Effector CD8-positive, alpha-beta T cell (primary cell): ENCODE measurements at regions not wholly inside any gene's neighbourhood (a gene's known extent, or its start where the extent isn't known, plus 50 kb on each side); places are given as distances from the start of the nearest gene placed in this dataset.
"Not testable (repeated sequence)": the region's sequence is repeated elsewhere in the genome, so short reads cannot be mapped to it uniquely, and the experiment has no call there.

Experiments
- DNase-seq: peaks from one replicate; lab custom pipeline; 2025; lab: John Stamatoyannopoulos, UW

DNA sequence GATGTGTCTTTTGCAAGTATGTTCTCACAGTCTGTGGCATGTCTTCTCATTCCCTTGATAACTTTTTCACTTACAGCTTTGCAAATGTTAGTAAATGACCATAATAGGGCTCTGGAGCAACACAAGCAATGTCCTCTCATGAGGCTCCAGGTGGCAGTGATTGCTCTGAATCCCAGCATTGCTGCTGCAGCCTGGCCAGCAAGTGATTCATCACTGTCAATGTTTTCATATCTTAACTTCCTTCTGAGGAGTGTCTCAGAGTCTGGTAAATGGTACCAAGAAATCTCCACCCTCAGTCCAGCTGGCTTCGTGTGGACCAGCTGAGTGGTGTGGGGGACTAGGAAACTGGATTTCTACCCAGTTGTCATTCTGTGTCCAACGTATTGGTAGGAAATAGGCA is 139.6 kb downstream of the MYLK4 start:
- DNase-seq, result no peak

DNA sequence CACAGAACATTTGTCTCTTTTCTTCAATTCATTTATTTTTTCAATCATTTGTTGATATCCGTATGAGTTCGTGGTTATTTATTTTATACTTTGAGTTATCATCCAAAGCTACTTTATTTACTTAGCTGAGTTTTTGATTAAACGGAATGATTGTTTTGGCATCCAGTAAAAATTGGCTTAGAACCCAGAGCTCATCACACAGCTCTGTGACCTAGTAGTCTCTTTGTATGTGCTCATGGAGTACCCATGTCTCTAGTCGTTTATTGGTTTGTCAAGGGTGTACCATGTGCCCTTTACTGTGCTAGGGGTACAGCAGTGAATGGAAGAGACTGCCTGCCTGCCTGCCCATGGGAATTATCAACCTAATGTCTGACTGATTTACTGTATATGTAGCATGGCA is 142.2 kb downstream of the MYLK4 start:
- DNase-seq, result no peak

DNA sequence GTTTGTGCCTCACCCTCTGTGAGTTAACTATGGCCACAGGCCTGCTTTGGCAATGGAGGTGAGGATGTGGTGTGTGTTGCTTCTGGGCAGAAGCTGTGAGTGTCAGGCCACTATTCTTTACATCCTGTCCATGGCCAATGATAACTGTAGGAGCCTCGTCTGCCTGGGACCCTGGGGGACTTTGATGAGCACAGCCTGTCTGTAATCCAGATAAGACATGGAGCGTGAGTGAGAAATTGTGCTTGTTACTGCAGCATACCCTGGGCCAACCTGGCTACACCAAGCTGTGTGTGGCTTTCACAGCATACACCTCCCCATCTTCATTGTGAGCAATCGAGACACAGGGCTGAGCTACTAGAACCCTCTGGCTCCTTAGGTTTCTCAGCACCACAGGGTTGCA is 150.4 kb downstream of the MYLK4 start:
- DNase-seq, result no peak

DNA sequence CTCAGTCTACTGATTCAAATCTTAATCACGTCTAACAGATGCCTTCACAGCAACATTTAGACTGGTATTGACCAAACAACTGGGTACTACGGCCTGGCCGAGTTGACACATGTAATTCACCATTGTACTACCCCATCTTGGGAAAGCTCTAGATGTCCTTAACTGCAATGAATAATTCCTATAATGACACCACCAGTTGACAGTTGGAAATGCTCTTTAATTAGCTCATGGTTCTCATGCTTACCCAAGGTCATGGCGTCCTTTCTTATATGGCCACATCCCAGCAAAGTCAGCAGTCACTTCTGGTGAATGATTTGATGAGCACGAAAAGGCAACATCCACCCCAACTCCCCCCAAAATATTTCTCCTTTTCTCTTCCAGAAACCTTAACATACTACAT is 150.9 kb downstream of the MYLK4 start:
- DNase-seq, result no peak

DNA sequence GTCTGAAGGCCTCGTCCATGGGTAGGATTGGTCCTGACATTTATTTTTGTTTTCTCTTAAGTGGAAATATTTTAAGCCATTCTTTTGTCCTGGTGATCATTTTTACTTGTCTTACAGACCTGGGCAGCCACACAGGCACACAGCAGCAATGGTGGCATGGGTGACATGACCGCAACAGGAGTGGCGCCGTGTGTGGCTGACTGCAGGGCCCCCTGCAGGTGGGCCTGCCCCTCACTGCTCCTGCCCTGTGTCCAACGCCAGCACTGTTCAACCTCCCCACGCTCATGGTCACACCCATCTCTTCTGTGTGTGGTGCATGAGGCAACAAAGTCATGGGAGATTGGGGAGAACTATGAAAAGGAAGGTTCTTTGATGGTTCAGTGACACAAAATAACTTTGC is 151.9 kb downstream of the MYLK4 start:
- DNase-seq, result no peak

DNA sequence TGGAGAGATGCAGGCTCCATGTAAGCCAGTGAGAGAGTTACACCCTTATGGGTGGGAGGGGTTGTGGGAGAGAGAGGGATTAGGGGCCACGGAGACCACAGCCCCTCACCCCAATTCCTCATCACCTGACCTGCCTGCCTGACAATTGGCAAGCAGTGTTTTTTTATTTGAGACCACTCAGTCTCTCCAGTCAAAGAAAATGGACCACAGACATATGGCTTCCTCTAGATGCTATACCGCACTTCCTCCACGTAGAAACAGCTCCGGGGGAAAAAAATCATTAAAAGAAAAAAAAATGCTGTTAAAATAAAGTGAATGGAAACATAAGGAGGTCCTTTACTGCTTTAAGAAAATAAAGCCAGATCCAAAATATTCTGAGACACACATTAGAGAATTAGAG is 152.7 kb downstream of the MYLK4 start:
- no peak for DNase-seq

DNA sequence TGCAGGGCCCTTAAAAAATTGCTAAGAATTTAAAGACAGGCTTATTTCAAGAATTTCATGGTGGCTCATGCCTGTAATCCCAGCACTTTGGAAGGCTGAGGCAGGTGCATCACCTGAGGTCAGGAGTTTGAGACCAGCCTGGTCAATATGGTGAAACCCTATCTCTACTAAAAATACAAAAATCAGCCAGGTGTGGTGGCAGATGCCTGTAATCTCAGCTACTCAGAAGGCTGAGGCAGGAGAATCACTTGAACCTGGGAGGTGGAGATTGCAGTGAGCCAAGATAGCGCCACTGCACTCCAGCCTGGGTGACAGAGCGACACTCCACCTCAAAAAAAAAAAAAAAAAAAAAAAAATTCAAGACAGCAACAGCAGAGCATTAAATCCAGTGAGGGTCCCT is 153.3 kb downstream of the MYLK4 start:
- not testable (repeated sequence) for DNase-seq

DNA sequence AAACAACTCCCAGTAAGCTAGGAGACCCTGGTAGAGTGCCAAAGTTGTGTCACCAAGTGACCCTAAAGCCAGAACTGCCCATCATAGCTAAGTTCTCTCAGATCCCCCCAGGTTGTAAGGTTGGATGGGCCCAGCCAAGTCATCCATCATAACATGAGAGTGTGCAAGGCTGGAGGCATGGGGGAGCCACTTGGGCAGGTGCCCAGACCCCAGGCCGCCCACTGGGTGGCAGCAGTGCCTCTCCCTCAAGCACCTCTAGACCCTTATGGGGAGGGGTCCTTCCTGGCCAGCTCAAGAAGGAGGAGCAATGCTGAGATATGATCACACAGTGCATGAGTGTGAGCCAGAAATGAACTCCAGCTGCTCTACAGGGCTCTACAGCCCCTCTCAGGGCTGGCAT is 154.5 kb downstream of the MYLK4 start:
- DNase-seq, result no peak

DNA sequence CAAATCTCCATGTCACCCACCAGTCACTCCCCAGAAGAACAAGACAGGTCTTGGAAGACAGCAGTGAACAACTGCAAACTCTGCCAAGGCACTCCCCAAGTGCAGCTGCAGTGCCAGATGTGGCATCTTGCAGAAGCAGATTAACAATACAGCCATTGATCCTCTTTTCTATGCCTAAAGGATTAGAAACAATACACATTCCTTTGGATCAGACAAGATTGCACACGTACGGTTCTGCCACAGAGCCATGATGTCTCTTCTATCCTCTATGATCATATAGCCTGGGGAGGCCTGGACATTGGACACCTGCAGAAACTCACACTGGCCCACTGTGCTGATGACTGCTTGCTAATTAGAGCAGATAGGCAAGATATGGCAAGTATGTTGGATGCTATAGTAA is 155.9 kb downstream of the MYLK4 start:
- DNase-seq, result no peak

DNA sequence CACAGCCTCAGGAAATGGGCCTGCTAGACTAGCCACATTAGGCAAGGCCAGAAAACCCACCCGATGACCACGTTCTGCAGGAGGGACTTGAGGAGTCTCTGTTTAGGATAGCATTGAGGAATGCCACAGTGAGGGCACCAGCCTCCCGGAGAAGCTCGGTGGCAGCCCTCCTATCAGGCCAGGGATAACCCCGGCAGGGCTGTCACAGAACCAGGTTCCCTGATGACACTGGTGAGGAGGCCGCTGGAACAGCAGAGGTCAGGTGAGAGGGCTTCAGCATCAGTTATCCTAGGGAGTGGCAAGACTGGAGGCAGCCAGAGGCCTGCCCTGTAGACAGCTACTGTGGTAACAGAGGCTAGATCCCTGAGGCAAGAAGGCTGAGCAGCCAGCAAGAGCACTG is 157.6 kb downstream of the MYLK4 start:
- no peak for DNase-seq

DNA sequence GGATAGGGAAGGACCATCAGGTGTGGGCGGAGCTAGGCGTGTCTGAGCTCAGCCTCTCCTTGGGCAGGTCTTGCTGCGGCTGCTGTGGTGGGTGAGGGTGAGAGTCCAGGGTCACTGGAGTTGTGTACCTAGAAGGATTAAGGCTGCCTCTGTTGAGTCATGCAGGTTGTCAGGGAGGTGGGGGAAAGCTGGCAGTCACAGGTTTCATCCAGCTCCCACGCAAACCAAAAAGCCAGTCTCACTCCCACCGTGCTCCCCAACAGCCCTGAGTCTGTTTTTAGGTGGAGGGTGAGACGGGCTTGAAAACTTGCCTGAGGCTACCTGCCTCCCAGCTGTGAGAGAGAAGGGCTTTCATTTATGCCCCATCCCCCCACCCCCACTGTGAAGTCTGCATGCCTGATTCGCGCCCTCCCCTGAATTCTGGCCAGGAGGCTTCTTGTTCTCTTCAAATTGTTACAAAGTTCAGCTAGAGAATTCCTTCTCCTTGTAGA is 161.5 kb downstream of the MYLK4 start:
- DNase-seq, result no peak

DNA sequence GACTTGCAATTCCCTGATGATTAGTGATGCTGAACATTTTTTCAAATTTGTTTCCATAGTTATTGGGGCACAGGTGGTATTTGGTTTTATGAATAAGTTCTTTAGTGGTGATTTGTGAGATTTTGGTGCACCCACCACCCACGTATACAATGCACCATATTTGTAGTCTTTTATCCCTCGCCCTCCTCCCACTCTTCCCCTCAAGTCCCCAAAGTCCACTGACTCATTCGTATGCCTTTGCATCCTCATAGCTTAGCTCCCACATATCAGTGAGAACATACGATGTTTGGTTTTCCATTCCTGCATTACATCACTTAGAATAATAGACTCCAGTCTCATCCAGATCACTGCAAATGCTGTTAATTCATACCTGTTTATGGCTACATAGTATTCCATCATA is 167.3 kb downstream of the MYLK4 start:
- no peak for DNase-seq

DNA sequence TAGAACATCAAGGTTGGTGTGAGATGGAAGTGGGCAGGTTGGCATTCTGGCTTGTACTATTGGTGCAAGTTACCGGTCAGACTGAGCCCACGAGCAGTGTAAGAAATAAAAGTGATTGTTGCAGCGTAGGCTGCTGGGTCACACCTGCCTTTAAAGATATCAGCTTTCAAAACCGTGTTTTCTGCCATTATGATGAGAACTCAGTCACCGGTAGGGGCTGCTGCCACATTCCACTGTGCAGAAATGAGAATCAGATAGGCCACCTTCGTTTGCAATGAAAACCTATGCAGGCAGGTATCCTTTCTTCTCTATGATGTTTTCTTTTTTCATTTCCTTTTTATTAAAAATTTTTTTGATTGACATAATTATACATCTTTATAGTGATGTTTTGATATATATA is 168.5 kb downstream of the MYLK4 start:
- DNase-seq, result no peak

DNA sequence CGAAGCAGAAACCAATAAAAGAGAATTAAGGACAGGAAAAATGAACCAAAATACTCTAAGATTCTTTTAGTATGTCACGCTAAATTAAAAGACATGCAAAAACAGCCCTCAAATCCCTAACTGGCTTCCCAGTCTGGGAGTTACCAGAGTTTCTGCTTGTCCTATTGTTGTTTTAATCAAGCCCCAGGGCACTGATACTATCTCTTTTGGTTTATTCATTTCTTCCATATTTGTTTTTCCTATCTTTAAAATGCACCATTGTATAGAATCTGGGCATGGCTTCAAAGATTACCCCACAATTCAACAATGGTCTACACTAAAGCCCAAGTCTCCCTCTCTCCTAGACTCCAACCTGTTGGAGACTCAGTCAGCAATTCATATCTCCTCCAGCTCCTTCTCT is 169.1 kb downstream of the MYLK4 start:
- no peak for DNase-seq

DNA sequence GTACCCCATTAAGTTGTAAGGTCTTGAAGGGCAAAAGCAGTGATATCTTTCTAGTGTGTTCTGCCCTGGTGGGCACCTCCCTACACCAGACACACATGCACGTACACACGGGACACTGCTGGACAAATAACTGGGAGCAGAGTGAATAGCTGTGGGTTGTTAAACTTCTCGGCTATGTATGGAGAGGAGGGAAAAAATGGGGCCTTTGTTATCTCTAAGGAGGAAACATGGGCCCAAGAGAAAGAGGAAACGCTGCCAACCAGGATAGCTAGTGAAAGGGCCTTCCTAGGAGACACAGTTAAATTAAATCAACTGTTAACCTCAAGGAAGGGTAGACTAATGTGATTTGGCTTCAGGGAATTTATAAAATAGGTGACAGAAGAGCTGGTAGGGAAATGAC is 169.7 kb downstream of the MYLK4 start:
- no peak for DNase-seq

DNA sequence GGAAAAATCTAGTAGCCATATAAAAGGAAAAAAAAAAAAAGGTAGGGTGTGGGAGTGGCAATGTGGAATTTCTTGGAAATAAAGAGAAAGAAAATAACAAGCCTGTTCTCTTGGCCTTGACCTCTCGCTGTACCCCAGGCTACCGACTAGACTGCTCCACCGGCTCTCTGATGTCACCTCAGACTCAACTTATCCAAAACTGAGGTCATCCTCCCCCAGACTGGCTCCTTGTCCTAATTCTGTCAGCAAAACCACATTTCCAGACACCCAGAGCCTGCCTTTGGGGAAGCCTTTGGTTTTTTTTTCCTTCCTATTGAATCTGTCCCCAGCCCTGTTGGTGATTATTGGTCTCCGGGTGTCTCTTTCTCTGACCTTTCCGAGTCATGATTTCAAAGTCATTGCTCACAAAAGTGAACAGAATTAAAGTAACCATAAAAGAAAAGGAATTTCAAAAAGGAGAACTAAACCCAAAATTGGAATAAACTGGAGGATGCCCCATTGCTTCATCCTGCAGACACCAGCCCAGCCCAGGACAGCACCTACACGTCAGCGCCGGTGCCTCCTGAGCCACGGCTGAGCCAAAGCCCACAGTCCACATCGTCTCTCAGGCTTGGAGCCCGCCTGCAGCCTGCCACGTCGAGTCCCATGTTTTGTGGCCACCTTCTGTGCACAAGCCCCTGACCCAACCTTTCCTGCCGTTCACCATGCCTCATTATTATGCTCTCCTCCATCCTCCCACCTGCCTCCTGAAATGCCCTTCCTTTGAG is 170.7 kb downstream of the MYLK4 start:
- DNase-seq, result no peak

DNA sequence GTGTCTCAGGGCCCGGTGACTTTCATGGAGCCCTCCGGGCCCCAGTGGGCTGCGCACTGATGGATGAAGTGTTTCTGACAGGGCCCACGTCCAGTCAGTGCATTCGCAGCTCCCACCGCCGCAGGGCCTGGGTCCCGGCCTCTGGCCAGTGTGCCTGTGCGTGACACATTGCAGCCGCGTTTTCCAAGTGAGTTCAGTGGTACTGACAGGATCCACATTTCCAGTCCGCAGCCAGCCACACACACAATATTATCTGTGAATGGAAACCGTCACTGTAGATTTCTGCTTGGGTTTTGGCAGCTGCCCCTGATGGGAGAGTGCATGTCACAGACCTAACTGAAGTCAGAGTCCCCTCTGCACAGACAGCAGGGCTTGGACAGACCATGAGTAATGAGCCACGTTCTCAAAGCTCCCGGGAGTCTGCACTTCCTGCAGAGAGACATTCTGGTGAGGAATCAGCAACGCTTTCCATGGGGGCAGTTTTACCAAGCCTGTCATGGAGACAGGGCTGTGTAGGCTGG is 171.4 kb downstream of the MYLK4 start:
- no peak for DNase-seq

DNA sequence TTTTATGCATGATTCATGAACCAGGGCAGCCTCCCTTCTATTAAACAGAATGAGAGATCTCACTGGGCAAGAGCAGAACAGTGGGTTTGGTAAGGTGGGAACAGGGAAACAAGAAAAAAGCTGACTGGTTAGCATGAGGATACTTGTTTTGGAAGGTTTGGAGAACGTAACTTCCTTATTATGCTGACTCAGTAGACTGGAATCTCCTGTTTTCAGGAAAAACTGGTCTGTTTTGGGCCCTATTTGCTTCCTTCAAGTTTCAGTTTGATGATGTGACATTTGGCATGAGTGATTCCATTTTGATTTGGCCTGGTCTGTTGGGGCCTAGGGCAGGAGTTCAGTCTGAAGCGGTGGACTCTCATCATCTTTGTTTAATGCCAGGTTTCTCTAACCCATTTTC is 172.0 kb downstream of the MYLK4 start:
- DNase-seq, result no peak

DNA sequence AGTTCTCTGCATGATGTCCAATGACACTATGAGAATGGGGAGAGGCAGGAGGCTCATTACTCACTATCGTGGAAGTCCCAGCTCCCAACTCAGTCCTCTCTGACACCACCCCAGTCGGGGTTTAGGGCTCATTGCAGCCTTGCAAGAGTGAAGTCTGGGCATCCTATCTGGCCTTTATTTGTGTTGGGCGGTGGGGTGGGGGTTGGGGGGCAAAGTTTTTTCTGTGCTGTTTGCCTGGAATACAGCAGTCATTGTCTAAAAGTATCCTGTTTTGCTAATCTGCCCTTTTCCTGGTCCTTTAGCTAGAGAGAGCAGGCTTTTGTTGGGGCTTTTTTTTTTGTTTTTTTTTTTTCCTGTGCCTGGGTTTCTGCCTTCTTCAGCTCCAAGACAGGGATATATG is 174.2 kb downstream of the MYLK4 start:
- DNase-seq, result no peak

DNA sequence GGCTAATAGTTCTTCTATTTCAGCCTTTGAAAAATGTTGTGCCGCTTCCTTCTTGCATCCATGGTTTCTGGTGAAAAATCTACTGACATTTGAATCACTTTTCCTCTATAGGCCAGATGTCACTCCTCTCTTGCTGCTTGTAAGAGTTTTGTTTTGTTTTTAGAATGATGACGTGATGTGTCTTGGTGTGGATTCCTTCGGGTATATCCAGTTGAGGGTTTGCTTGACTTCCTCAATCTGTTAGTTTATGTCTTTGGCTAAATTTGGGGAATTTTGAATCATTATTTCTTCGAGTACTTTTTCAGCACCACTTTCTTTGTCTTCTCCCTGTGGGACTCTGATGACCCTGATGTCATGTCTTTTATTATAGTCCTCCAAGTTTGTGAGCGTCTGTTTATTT is 175.5 kb downstream of the MYLK4 start:
- no peak for DNase-seq

DNA sequence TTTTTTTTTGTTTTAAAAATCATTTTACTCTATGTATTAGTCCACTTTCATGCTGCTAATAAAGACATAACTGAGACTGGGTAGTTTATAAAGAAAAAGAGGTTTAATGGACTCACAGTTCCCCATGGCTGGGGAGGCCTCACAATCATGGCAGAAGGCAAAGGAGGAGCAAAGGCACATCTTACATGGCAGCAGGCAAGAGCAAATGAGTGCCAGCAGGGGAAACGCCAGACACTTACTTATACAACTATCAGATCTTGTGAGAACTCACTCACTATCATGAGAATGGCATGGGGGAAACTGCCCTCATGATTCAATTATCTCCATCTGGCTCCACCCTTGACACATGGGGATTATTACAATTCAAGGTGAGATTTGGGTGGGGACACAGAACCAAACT is 181.3 kb downstream of the MYLK4 start:
- not testable (repeated sequence) for DNase-seq

DNA sequence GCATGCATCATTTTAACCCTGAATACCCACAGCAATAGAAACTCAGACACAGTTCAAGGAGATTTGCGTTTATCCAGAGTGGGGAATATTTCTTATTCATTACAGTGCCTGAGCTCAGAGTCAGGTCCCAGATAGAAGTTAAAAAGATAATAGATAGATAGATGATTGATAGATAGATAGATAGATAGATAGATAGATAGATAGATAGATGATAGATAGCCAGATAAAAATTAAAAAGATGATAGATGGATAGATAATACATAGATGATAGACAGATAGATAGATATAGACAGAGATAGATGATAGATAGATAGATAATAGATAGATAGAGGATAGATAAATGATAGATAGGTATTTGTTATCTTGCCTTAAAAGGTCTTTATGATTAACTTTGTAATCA is 184.7 kb downstream of the MYLK4 start:
- DNase-seq, result no peak

DNA sequence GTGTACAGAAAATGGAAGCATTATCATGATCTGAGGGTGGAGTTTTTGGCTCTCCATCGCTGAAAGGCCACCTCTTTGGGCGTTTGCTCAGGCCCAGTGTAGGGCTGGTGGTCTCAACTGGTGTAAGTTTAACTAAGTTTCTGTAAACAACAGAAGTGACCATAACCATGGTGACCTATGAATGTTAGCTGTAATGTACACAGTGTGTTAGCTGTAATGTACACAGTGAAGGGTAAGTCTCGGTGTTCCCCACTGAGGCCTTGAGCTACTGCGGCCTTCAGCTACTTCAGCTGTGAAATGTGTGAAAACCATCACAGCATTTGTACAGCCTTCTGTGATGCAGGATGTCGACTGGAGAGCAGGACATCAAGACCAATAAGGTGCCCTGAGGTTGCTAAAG is 185.2 kb downstream of the MYLK4 start:
- no peak for DNase-seq

DNA sequence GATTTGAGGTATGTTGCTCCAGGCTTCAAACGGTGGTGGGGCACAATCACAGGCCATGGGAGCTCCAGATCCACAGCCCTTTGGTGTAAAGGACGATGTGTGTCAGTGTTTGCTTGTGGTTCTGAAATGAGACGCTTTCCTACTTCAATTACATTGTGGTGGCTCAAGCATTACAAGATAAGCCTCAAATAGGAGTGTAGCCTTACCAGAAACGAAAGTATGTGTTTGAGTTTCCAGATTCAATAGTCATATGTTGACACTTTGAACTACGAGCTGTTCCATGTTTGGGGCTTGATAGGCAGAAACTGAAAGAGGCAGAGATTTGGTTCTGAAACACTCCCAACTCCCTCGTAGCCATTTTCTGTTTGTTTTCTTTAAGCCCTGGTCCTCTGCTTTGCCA is 187.1 kb downstream of the MYLK4 start:
- DNase-seq, result no peak
